AG09319 (cell line): ENCODE measurements at regions not wholly inside any gene's neighbourhood (a gene's known extent, or its start where the extent isn't known, plus 50 kb on each side); places are given as distances from the start of the nearest gene placed in this dataset.

Source experiments
- DNase-seq: peaks from one replicate; pipeline ENCODE4 v3.0.0-alpha.2; 2010; ENCODE audit warnings: low read depth; ENCODE audit errors: extremely low read depth
- CTCF ChIP-seq: IDR thresholded peaks from 2 replicates; pipeline ENCODE4 v1.5.1; 2011; ENCODE audit warnings: low read depth, mild to moderate bottlenecking, inconsistent platforms, low read length, moderate library complexity

- no peak for DNase-seq
- TF ChIP-seq CTCF: no peak
Measured at GRCh38 chr1:56149761-56150160, 429.6 kb downstream of the PLPP3 start.

GRCh38 chr1:56148326-56149193, 430.8 kb downstream of the PLPP3 start:
- no peak for TF ChIP-seq CTCF

GRCh38 chr1:56147459-56147858, 431.9 kb downstream of the PLPP3 start:
- no peak for TF ChIP-seq CTCF
- DNase-seq: no peak

More at GRCh38 chr1:56148326-56149193, 430.8 kb downstream of the PLPP3 start:
- DNase-seq: no peak

GRCh38 chr1:56147034-56147433, 432.3 kb downstream of the PLPP3 start:
- no peak for DNase-seq
- no peak for TF ChIP-seq CTCF

- peak; percentile 49 for DNase-seq
- TF ChIP-seq CTCF: no peak
Measured at GRCh38 chr1:56146449-56146848, 432.9 kb downstream of the PLPP3 start.

GRCh38 chr1:56145581-56145980, 433.8 kb downstream of the PLPP3 start:
- no peak for TF ChIP-seq CTCF
- no peak for DNase-seq

GRCh38 chr1:56142301-56142700, 437.1 kb downstream of the PLPP3 start:
- TF ChIP-seq CTCF: no peak
- DNase-seq: no peak
